Fibroblast of lung (primary cell): ENCODE measurements at regions not wholly inside any gene's neighbourhood (a gene's known extent, or its start where the extent isn't known, plus 50 kb on each side); places are given as distances from the start of the nearest gene placed in this dataset.

Experiments used
- CTCF ChIP-seq, 2 donors: IDR thresholded peaks in 1 of 2; conservative IDR thresholded peaks in 1 of 2; 1 replicate in 1 of 2; 2 replicates in 1 of 2; pipeline ENCODE4 v1.5.1; 2011 to 2012; ENCODE audit warnings: low read length in 2 of 2, control low read depth in 1 of 2, inconsistent platforms in 1 of 2, low read depth in 1 of 2, mild to moderate bottlenecking in 1 of 2
- EZH2 ChIP-seq: IDR thresholded peaks from 2 replicates; pipeline ENCODE4 v1.5.1; 2012; ENCODE audit warnings: low read length, control low read depth, mild to moderate bottlenecking; ENCODE audit errors: missing control alignments

- TF ChIP-seq CTCF (conservative IDR thresholded peaks at IDR 0.05 in 1 of 2, IDR thresholded peaks at IDR 0.05 in 1 of 2; ENCODE audit: low read depth in 1 of 2, low read length in 2 of 2) (no peak), EZH2 (no peak)
Observed at GRCh38 chr21:17455028-17455353, 57.9 kb upstream of the CXADR start.
